GM13977 (cell line): ENCODE measurements at regions not wholly inside any gene's neighbourhood (a gene's known extent, or its start where the extent isn't known, plus 50 kb on each side); places are given as distances from the start of the nearest gene placed in this dataset.

Source experiments
- DNase-seq: peaks from one replicate; pipeline ENCODE4 v3.0.0; 2012; ENCODE audit warnings: low spot score
- in situ Hi-C: fragments of 300-500 bp; cut with MboI; formaldehyde crosslinking; loops from one replicate; pipeline ENCODE4 v1.12.0; 2022; ENCODE audit warnings: low sequenced_read_pairs, low pct_unique_long_range_greater_than_20kb, mixed read lengths, inconsistent platforms; ENCODE audit not compliant: unreplicated experiment
- TF ChIP-seq, protein P1 (sequence below): IDR thresholded peaks from 2 replicates; pipeline ENCODE4 v1.5.1; 2012; ENCODE audit warnings: mild to moderate bottlenecking, control low read depth; ENCODE audit not compliant: insufficient read depth; ENCODE audit errors: extremely low read depth, missing control alignments

DNA sequence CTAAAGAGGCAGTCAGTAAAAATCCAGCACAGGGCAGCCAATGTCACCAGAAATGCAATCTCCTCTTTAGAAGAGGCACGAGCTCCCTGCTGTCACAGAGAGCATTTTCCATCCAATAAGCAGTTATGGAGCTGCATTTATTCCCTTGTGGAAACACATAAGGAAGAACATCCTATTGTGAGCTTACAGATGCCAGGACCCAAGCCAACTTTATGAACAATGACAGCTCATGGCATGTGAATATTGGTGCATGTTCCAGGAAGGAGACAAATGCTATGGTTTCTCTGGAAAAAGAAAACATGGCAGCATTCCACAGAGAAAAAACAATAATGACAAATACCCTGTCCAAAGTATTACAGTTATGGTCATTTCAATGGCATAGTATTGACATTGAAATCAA, 955.6 kb downstream of the UQCRFS1 start:
- in situ Hi-C loops, result no loop called here
- TF ChIP-seq, protein P1, sequence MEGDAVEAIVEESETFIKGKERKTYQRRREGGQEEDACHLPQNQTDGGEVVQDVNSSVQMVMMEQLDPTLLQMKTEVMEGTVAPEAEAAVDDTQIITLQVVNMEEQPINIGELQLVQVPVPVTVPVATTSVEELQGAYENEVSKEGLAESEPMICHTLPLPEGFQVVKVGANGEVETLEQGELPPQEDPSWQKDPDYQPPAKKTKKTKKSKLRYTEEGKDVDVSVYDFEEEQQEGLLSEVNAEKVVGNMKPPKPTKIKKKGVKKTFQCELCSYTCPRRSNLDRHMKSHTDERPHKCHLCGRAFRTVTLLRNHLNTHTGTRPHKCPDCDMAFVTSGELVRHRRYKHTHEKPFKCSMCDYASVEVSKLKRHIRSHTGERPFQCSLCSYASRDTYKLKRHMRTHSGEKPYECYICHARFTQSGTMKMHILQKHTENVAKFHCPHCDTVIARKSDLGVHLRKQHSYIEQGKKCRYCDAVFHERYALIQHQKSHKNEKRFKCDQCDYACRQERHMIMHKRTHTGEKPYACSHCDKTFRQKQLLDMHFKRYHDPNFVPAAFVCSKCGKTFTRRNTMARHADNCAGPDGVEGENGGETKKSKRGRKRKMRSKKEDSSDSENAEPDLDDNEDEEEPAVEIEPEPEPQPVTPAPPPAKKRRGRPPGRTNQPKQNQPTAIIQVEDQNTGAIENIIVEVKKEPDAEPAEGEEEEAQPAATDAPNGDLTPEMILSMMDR, result no peak
- DNase-seq, result no peak

DNA sequence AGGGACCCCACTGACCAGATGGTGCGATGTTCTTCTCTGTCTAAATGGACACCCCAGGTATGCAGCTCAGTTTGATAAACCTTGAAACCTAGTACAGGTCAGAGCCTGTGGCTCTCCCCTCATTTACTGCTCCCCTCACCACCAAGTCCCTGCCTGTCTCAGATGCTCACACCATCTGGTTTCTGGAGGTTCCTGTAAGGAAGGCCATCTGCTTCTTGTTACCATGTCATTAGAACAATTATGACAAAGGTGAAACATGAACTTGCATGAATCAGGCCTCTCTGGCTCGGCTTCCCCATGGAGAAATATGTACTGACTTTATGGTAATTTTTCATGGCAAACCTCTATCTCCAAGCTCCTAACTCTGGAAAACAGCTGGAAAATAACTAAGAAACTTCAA, 965.7 kb downstream of the UQCRFS1 start:
- TF ChIP-seq, protein P1, result no peak
- in situ Hi-C loops, result no loop called here
- no peak for DNase-seq

GRCh38 chr19:28245937-28246336, 967.0 kb downstream of the UQCRFS1 start:
- no peak for DNase-seq
- in situ Hi-C loops, result no loop called here
- TF ChIP-seq, protein P1, result no peak

DNA sequence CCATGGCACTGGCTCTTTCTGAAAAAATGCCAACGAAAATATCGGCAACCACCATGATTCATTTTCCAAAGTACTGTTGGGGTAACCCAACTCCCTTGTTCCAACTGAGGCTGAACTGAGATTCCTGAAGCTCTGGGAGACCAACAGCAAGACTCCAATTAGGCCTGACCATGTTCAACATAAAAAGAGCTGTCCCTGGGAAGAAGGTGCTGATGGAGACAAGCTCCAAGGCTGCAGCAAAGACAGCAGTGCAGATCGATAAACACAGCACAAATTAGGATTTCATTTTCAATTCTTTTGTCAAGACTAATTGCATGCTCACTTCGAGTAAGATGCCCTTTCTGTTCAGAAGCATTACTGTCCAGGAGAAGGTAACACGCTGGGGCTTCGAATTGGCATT, 968.0 kb downstream of the UQCRFS1 start:
- no peak for DNase-seq
- TF ChIP-seq, protein P1, result no peak
- in situ Hi-C loops, result no loop called here

- in situ Hi-C loops, result no loop called here
- DNase-seq, result no peak
- TF ChIP-seq, protein P1, result peak; percentile 30
These were observed 970.5 kb downstream of the UQCRFS1 start for GRCh38 chr19:28242317-28242927.

DNA sequence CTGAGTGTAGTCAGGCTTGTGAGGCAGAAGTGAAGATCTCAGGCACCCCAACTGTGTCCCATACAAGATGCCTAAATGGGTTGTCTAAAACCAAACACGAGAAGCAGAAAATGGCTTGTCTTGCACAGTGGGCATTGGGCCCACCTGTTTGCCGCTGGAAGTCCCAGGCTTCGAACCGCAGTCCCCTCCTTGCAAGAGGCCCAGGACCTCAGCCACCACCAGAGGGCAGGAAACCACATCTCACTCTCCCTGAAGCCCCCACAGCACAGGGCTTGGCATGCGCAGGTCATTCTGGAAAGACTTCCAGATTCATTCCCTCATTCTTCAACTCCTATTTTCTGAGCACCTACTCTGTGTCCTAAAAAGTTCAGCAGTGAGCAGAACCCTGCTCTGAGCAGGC, 973.7 kb downstream of the UQCRFS1 start:
- in situ Hi-C loops, result no loop called here
- no peak for DNase-seq
- TF ChIP-seq, protein P1, result no peak
